ENCODE measurements at regions not wholly inside any gene's neighbourhood (a gene's known extent, or its start where the extent isn't known, plus 50 kb on each side); places are given as distances from the start of the nearest gene placed in this dataset.

GRCh38 chr2:220148471-220149248, 521.2 kb downstream of the SLC4A3 start:
- ChIA-PET POLR2A (ENCODE audit: unreplicated experiment) (no interaction called here), CTCF (no interaction called here)
- no peaks in the 10 kb centered on the region for H3F3A ChIP-seq (ENCODE audit: low read length, unreplicated experiment)
- no peak overlapping the region for H3K4me2 ChIP-seq (ENCODE audit: low read length)
- no peaks in the 10 kb centered on the region for H3K36me3 ChIP-seq (ENCODE audit: low read depth, low read length)
- intact Hi-C loops (cut with micrococcal nuclease): no loop called here
- H3K79me2 ChIP-seq (ENCODE audit: low read length): no peaks in the 10 kb centered on the region
- no TSS peak for BruUV-seq (replicated peaks)
- no peaks in the 10 kb centered on the region for H3K9me2 ChIP-seq (replicated peaks; ENCODE audit: low read length)
- no peaks in the 10 kb centered on the region for H3K9me3 ChIP-seq (ENCODE audit: low read length)
- H3K9ac ChIP-seq (ENCODE audit: low read length): no peak overlapping the region
- H3K4me3 ChIP-seq (ENCODE audit: low read length): no peak overlapping the region
- DNase-seq (no peak), ATAC-seq (no peak)
- no peaks in the 10 kb centered on the region for H3K27me3 ChIP-seq (ENCODE audit: low read length)
- H4K20me1 ChIP-seq (ENCODE audit: low read length): no peaks in the 10 kb centered on the region
- TF ChIP-seq CTCF (conservative IDR thresholded peaks at IDR 0.05; ENCODE audit: low read depth, low read length): no peak
- TF ChIP-seq EZH2 (IDR thresholded peaks at IDR 0.05; ENCODE audit: low read length, unreplicated experiment): no peak
- H3K4me1 ChIP-seq (ENCODE audit: insufficient read depth, low read length): peaks cover 6% of the 10 kb centered on the region
- no peak overlapping the region for H3K27ac ChIP-seq (ENCODE audit: low read length)
- H2AFZ ChIP-seq (ENCODE audit: low read length): no peak overlapping the region

- no peaks in the 10 kb centered on the region for H3K27me3 ChIP-seq (ENCODE audit: low read length)
- H3K9me3 ChIP-seq (ENCODE audit: low read length): no peaks in the 10 kb centered on the region
- no peaks in the 10 kb centered on the region for H3K4me1 ChIP-seq (ENCODE audit: insufficient read depth, low read length)
- H3K79me2 ChIP-seq (ENCODE audit: low read length): no peaks in the 10 kb centered on the region
- H3K9me2 ChIP-seq (replicated peaks; ENCODE audit: low read length): no peaks in the 10 kb centered on the region
- TF ChIP-seq EZH2phosphoT487 (IDR thresholded peaks at IDR 0.05; ENCODE audit: borderline replicate concordance, low read length) (no peak), CTCF (conservative IDR thresholded peaks at IDR 0.05; ENCODE audit: low read depth, low read length) (no peak), EZH2 (IDR thresholded peaks at IDR 0.05; ENCODE audit: low read length, unreplicated experiment) (no peak)
- BruUV-seq (replicated peaks): no TSS peak
- H4K20me1 ChIP-seq (ENCODE audit: low read length): no peaks in the 10 kb centered on the region
- no peaks in the 10 kb centered on the region for H3K36me3 ChIP-seq (ENCODE audit: low read depth, low read length)
- no peak overlapping the region for H2AFZ ChIP-seq (ENCODE audit: low read length)
- ChIA-PET POLR2A (ENCODE audit: unreplicated experiment) (interaction anchor here (0.5 kb wide), 1 partner anchor 872 kb away, joined by 5 read pairs; the partner anchor contains the start of gene DNAJB2), CTCF (no interaction called here)
- no peak overlapping the region for H3K4me2 ChIP-seq (ENCODE audit: low read length)
- no peak overlapping the region for H3K4me3 ChIP-seq (ENCODE audit: low read length)
- DNase-seq: no peak
- intact Hi-C loops (cut with micrococcal nuclease): loop anchor here (5.0 kb wide), 1 partner anchor 414 kb away; no protein-coding TSS in a partner anchor
- H3F3A ChIP-seq (ENCODE audit: low read length, unreplicated experiment): no peaks in the 10 kb centered on the region
- no peak for ATAC-seq
- H3K9ac ChIP-seq (ENCODE audit: low read length): no peak overlapping the region
- no peak overlapping the region for H3K27ac ChIP-seq (ENCODE audit: low read length)
These were observed 523.9 kb downstream of the SLC4A3 start for GRCh38 chr2:220151341-220151740.

- no TSS peak for BruUV-seq (replicated peaks)
- H3K79me2 ChIP-seq (ENCODE audit: low read length): no peaks in the 10 kb centered on the region
- intact Hi-C loops (cut with micrococcal nuclease): loop anchor here (5.0 kb wide), 1 partner anchor 415 kb away; no protein-coding TSS in a partner anchor
- H3K9ac ChIP-seq (ENCODE audit: low read length): no peak overlapping the region
- DNase-seq (no peak), ATAC-seq (no peak)
- no peaks in the 10 kb centered on the region for H3K4me1 ChIP-seq (ENCODE audit: insufficient read depth, low read length)
- no peaks in the 10 kb centered on the region for H3K9me3 ChIP-seq (ENCODE audit: low read length)
- no peaks in the 10 kb centered on the region for H3K36me3 ChIP-seq (ENCODE audit: low read depth, low read length)
- no peaks in the 10 kb centered on the region for H3F3A ChIP-seq (ENCODE audit: low read length, unreplicated experiment)
- no peak overlapping the region for H3K27ac ChIP-seq (ENCODE audit: low read length)
- no peaks in the 10 kb centered on the region for H4K20me1 ChIP-seq (ENCODE audit: low read length)
- CTCF ChIA-PET: no interaction called here
- POLR2A ChIA-PET (ENCODE audit: unreplicated experiment): no interaction called here
- no peak overlapping the region for H3K4me2 ChIP-seq (ENCODE audit: low read length)
- TF ChIP-seq EZH2 (IDR thresholded peaks at IDR 0.05; ENCODE audit: low read length, unreplicated experiment): no peak
- no peak for TF ChIP-seq EZH2phosphoT487 (IDR thresholded peaks at IDR 0.05; ENCODE audit: borderline replicate concordance, low read length)
- no peak for TF ChIP-seq CTCF (conservative IDR thresholded peaks at IDR 0.05; ENCODE audit: low read depth, low read length)
- H2AFZ ChIP-seq (ENCODE audit: low read length): no peak overlapping the region
- H3K27me3 ChIP-seq (ENCODE audit: low read length): no peaks in the 10 kb centered on the region
- H3K4me3 ChIP-seq (ENCODE audit: low read length): no peak overlapping the region
- no peaks in the 10 kb centered on the region for H3K9me2 ChIP-seq (replicated peaks; ENCODE audit: low read length)
These were observed 525.0 kb downstream of the SLC4A3 start for GRCh38 chr2:220152281-220152935.
